Suprapubic skin (tissue), 3 donors: ENCODE measurements at regions not wholly inside any gene's neighbourhood (a gene's known extent, or its start where the extent isn't known, plus 50 kb on each side); places are given as distances from the start of the nearest gene placed in this dataset.

Experiments used
- EP300 ChIP-seq: sonication (generic); formaldehyde crosslinking; IDR thresholded peaks from one replicate; pipeline ENCODE4 v1.6.1; 2017; ENCODE audit warnings: antibody characterized with exemption
- POLR2A ChIP-seq, 2 donors: fragments of 450-650 bp; IDR thresholded peaks; one replicate each; pipeline ENCODE4 v1.6.1; 2017; ENCODE audit warnings: antibody characterized with exemption in 2 of 2, mild to moderate bottlenecking in 2 of 2, moderate library complexity in 2 of 2
- TF ChIP-seq, protein P1 (sequence below), 2 donors: fragments of 200-600 bp in 1 of 2; fragments of 450-650 bp in 1 of 2; sonication (generic) in 1 of 2; IDR thresholded peaks; one replicate each; pipeline ENCODE4 v1.5.1; 2016 to 2019; ENCODE audit warnings: antibody characterized with exemption in 2 of 2, mild to moderate bottlenecking in 1 of 2, moderate library complexity in 1 of 2

DNA sequence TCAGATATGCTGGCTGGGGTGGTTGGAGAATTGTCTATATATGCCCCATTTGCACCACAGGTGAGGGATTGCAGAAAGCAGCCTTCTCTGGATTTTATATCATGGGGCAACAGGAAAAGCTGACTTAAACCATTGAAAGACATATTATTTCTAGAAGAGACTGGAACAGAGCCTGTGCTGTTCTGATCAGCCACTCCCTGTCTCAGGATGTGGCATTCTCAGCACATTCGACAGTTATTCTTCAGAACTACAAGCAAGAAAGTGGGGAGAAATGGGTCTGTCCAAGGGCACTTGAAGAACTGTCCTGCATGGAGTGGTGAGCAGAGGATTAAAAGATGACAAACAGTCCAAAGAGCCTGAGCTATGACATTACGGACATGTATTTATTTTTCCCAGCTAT lies 67.8 kb upstream of the EPHA5 start:
- TF ChIP-seq, protein P1, sequence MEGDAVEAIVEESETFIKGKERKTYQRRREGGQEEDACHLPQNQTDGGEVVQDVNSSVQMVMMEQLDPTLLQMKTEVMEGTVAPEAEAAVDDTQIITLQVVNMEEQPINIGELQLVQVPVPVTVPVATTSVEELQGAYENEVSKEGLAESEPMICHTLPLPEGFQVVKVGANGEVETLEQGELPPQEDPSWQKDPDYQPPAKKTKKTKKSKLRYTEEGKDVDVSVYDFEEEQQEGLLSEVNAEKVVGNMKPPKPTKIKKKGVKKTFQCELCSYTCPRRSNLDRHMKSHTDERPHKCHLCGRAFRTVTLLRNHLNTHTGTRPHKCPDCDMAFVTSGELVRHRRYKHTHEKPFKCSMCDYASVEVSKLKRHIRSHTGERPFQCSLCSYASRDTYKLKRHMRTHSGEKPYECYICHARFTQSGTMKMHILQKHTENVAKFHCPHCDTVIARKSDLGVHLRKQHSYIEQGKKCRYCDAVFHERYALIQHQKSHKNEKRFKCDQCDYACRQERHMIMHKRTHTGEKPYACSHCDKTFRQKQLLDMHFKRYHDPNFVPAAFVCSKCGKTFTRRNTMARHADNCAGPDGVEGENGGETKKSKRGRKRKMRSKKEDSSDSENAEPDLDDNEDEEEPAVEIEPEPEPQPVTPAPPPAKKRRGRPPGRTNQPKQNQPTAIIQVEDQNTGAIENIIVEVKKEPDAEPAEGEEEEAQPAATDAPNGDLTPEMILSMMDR (IDR thresholded peaks at IDR 0.05), result no peak
- TF ChIP-seq EP300 (no peak), POLR2A (IDR thresholded peaks at IDR 0.05) (no peak)
